SH-SY5Y (cell line): ENCODE measurements at regions not wholly inside any gene's neighbourhood (a gene's known extent, or its start where the extent isn't known, plus 50 kb on each side); places are given as distances from the start of the nearest gene placed in this dataset.

ENCODE experiments used
- GATA2 ChIP-seq: IDR thresholded peaks from 2 replicates; pipeline ENCODE4 v1.6.1; 2011; ENCODE audit warnings: mild to moderate bottlenecking, low read depth, low read length
- GATA3 ChIP-seq: IDR thresholded peaks from 2 replicates; pipeline ENCODE4 v1.6.1; 2011; ENCODE audit warnings: low read depth, mild to moderate bottlenecking, low read length, moderate library complexity

DNA sequence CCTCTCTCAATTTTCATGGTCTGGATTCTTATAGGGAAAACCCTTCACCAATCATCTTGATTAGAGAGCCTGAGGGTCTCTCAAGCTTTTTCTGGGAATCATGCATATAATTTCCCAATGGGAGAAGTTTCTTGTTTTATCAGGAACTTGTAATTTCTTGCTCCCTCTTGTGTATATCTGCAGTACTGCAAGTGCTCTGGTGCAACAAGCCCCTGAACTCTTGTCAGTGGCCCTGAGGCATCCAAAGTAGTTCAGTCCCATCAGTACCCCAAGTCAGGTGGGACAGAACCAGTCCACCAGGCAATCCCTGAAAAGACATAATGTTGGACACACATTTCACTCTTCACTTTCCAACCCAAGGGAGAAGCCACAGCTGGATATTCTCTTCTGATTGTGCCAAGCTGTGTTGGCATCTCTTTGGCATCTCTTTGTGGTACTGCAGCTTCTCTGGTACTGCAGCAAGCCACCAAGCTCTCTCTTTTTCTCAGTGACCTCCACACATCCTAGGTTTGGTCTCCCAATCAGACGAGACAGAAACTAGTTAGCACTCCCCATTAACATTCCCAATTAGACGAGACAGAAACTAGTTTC lies 214.5 kb downstream of the ZIC4 start:
- TF ChIP-seq GATA3 (no peak), GATA2 (no peak)

GRCh38 chr3:147189016-147189415 lies 217.3 kb downstream of the ZIC4 start:
- TF ChIP-seq GATA3 (no peak), GATA2 (no peak)

DNA sequence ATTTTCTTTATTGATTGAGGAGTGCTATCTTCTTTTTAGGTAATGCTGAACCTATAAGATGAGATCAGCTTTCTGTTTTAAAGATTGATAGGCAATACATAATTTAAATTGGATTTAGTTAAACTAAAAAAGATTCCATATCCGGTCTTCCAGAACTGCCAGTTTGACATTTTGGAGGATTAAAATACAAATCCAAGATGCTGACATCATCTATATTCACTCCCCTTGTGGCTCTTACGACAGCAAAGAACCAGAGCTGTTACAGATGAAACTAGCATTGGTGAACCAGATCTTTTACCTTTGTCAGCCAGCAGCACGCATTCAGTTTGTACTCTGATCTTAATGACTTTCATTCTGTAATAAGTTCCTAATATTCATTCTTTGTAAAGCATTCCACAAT lies 218.7 kb downstream of the ZIC4 start:
- TF ChIP-seq GATA2: no peak
- no peak for TF ChIP-seq GATA3

- no peak for TF ChIP-seq GATA3
- TF ChIP-seq GATA2: no peak
Measured at GRCh38 chr3:147185781-147186180, 220.6 kb downstream of the ZIC4 start.

- TF ChIP-seq GATA3 (no peak), GATA2 (no peak)
Measured at GRCh38 chr3:147184794-147185193, 221.5 kb downstream of the ZIC4 start.

- TF ChIP-seq GATA3: no peak
- no peak for TF ChIP-seq GATA2
Measured at GRCh38 chr3:147173257-147173656, 233.1 kb downstream of the ZIC4 start.

- TF ChIP-seq GATA2: no peak
- TF ChIP-seq GATA3: no peak
Measured at GRCh38 chr3:147162743-147163142, 243.6 kb downstream of the ZIC4 start.

DNA sequence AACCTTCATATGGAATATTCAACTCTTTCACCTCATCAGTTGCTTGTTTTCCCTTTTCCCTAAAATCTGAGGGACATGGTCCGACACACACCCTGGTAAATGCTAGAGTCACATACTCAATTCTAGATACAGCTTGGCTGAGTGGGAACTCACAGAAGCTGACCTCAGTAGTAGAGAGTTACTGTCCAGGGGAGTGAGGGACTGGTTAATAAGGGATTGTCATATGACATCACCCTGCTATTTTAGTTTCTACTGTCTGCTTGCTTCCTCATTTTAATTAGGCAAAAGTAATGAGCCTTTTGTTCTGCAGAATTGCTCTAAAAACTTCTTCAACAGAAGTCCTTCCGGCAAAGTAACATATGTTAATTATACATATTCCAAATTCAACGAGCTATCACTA lies 244.5 kb downstream of the ZIC4 start:
- TF ChIP-seq GATA3 (no peak), GATA2 (no peak)

DNA sequence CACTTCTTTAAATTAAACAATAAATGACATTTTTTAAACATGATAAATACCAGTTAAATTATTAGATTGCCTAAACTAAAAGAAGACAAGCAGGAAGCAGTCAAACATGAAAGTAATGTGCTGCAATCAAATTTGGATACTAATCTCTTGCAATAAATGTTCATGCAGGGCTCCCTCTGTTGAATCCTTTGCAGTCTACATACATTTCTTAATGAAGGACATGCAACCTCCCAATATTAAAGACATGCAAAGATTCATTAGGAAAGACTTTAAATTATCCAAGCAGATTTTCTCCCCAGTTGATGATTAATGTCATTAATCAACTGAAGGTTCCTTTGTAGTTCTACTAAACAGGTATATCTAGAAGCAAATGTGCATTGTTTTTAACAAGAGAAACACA lies 245.4 kb downstream of the ZIC4 start:
- no peak for TF ChIP-seq GATA2
- TF ChIP-seq GATA3: no peak

GRCh38 chr3:147159141-147159540 lies 247.2 kb downstream of the ZIC4 start:
- TF ChIP-seq GATA3 (no peak), GATA2 (no peak)

DNA sequence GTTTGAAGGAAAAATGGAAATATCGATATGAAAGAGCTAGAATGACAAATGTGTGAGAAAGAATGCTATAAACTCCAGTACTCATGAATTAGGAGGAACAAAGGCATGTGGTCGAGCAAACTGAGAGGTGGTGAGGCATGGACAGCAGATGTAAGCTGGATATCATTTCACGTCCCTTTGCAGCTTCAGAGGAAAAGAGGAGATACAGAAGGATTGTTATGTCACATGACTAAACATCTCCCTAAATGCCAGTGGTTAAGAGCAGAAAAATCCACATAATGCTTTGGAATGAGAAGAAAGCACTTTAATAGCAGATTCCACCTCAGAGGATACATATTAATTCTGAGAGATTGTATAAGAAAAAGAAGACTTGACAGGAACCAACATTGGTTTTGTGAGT lies 248.7 kb downstream of the ZIC4 start:
- no peak for TF ChIP-seq GATA2
- no peak for TF ChIP-seq GATA3

DNA sequence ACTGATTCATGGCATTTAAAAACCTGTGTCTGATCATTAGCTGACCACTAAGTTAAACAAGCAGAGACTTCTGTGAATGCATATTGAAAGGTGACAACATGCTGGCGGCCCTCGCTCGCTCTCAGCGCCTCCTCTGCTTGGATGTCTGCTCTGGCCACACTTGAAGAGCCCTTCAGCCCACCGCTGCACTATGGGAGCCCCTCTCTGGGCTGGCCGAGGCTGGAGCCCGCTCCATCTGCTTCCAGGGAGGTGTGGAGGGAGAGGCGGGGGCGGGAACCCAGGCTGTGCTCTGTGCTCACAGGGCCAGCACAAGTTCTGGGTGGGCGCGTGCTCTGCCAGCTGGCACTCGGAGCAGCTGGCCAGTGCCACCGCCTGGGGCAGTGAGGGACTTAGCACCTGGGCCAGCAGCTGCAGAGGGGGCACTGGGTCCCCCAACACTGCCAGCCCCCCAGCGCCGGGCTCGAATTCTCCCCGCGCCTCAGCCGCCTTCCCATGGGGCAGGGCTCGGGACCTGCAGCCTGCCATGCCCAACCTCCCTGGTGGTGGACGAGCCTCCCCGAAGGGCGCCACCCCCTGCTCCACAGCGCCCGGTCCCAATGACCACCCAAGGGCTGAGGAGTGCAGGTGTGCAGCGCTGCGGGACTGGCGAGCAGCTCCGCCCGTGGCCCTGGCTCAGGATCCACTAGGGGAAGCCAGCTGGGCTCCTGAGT lies 252.4 kb downstream of the ZIC4 start:
- TF ChIP-seq GATA3 (no peak), GATA2 (no peak)

- TF ChIP-seq GATA3 (no peak), GATA2 (no peak)
Measured at GRCh38 chr3:147152476-147152875, 253.9 kb downstream of the ZIC4 start.

- no peak for TF ChIP-seq GATA3
- TF ChIP-seq GATA2: no peak
Measured at GRCh38 chr3:147141516-147142288, 264.6 kb downstream of the ZIC4 start.

DNA sequence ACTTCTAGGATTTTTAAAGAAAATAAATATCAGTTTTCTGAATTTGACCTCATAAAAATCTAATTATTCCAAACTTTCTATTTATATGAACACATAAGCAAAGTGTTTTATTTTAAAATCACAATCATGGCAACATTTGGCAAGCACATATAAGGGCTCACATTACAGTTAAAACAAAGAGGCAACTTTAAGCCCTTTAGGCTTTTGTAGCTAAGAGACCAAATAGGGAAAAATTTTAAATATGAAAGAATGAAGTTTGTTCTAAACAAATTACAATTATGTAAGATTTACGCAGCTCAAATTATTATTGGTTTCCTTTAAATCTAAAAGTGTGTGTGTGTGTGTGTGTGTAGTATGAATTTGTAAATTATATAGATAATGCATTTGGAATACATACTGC lies 267.0 kb downstream of the ZIC4 start:
- TF ChIP-seq GATA3 (no peak), GATA2 (no peak)

DNA sequence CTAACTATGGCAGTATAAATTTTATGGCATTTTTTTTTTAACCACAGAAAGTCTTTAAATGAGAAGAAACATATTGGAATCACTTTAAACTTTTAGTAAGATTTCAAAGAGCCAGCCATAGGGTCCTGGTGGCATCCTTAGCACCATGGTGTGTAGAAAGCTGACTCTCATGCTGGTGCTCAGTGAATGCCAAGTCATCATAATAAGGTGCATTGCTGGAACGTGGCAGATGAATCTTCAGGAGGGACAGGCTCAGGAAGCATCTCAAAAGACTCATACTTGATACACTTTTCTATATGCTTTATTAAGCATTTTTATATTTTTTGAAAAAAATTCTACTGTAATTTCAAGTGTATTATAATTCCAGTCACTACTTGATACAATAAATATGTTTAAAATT lies 274.2 kb downstream of the ZIC4 start:
- no peak for TF ChIP-seq GATA3
- TF ChIP-seq GATA2: no peak
